SU-DHL-6 (cell line): ENCODE measurements at regions not wholly inside any gene's neighbourhood (a gene's known extent, or its start where the extent isn't known, plus 50 kb on each side); places are given as distances from the start of the nearest gene placed in this dataset.

Source experiments
- H2AFZ ChIP-seq: fragments of 200-600 bp; sonication (generic); 2 replicates; pipeline ENCODE4 v1.6.1; 2014; ENCODE audit warnings: low read depth, mild to moderate bottlenecking, moderate library complexity, mixed read lengths, antibody characterized with exemption, low read length; ENCODE audit not compliant: severe bottlenecking
- H3F3A ChIP-seq: fragments of 200-600 bp; shearing (Covaris generic); 2 replicates; pipeline ENCODE4 v1.6.0; 2016; ENCODE audit warnings: antibody characterized with exemption, mild to moderate bottlenecking; ENCODE audit not compliant: insufficient read depth
- H3K27ac ChIP-seq: fragments of 200-600 bp; sonication (generic); 2 replicates; pipeline ENCODE4 v1.5.1; 2016; ENCODE audit warnings: low read depth, mild to moderate bottlenecking, low read length, moderate library complexity, mixed read lengths
- H3K27me3 ChIP-seq: fragments of 200-600 bp; sonication (generic), shearing (Covaris generic); 2 replicates; pipeline ENCODE4 v1.6.0; 2014; ENCODE audit warnings: mild to moderate bottlenecking, low read length
- H3K36me3 ChIP-seq: fragments of 200-600 bp; sonication (generic); 2 replicates; pipeline ENCODE4 v1.6.1; 2014; ENCODE audit warnings: mild to moderate bottlenecking, low read length, mixed read lengths
- H3K4me2 ChIP-seq: fragments of 300-600, 200-600 bp; shearing (Covaris generic), sonication (generic); 2 replicates; pipeline ENCODE4 v1.6.0; 2014; ENCODE audit warnings: low read length, low read depth, mild to moderate bottlenecking; ENCODE audit not compliant: poor library complexity, severe bottlenecking
- H3K4me3 ChIP-seq: fragments of 200-600 bp; sonication (generic); 2 replicates; pipeline ENCODE4 v1.5.1; 2014; ENCODE audit warnings: antibody characterized with exemption, low read length, mild to moderate bottlenecking, mixed read lengths; ENCODE audit not compliant: insufficient read depth, poor library complexity, severe bottlenecking
- H3K79me2 ChIP-seq: fragments of 200-600 bp; sonication (generic); 2 replicates; pipeline ENCODE4 v1.6.1; 2014; ENCODE audit warnings: mild to moderate bottlenecking, low read length, moderate library complexity; ENCODE audit not compliant: insufficient read depth
- H3K9ac ChIP-seq: fragments of 200-600 bp; sonication (generic); 2 replicates; pipeline ENCODE4 v1.7.0; 2014; ENCODE audit warnings: mild to moderate bottlenecking, low read length
- H3K9me2 ChIP-seq: fragments of 200-600 bp; sonication (generic); replicated peaks from 2 replicates; pipeline ENCODE4 v1.6.1; 2014; ENCODE audit warnings: low read length; ENCODE audit not compliant: insufficient read depth
- H3K9me3 ChIP-seq: fragments of 200-600 bp; sonication (generic); 2 replicates; pipeline ENCODE4 v1.6.1; 2014; ENCODE audit warnings: low read length, mixed read lengths; ENCODE audit not compliant: insufficient read depth
- H4K20me1 ChIP-seq: fragments of 200-600 bp; sonication (generic); 2 replicates; pipeline ENCODE4 v1.6.1; 2014; ENCODE audit warnings: low read depth, mild to moderate bottlenecking, antibody characterized with exemption, low read length, moderate library complexity, mixed read lengths
- CTCF ChIP-seq: fragments of 200-600 bp; sonication (generic); IDR thresholded peaks from one replicate; pipeline ENCODE4 v1.5.1; 2017; ENCODE audit warnings: antibody characterized with exemption, mild to moderate bottlenecking, low read length, moderate library complexity; ENCODE audit not compliant: insufficient read depth, poor library complexity, severe bottlenecking
- EZH2phosphoT487 ChIP-seq: fragments of 200-600 bp; sonication (generic), shearing (Covaris generic); conservative IDR thresholded peaks from 2 replicates; pipeline ENCODE4 v1.6.1; 2018; ENCODE audit warnings: mild to moderate bottlenecking, antibody characterized with exemption, low read length, moderate library complexity, mixed read lengths

DNA sequence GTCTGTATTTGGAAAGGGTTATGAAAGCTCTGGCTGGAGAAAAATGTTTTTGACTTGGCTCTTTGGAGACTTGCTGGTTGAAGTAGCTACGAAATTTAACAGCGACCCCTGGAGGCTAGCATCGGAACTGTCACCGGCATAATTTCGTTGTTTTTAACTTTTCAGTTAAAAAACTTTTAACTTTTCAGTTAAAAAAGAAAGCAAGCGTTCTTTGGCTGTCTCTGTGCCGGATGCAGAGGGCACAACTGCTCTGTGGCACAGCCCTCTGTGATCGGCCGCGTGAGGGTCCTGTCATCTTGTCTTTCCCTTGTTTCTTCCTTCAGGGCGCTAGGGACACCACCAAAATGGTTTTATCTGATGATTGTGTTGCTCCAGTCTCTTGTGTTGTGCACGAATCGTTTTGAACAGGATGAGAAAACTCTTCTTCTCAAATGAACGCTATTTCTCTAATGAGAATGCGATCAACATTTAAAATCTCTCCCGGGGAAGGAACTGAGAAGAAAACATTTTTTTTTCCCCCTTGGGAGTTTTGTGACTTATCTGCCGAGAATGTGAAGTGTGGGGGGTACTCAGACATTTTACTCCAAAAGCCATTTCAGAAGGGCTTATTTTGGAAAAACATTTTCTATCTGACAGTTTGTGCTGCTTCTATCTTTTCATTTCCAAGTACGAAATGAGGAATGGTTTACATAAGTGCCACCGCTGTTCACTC lies 57.1 kb downstream of the ADCYAP1 start:
- Histone ChIP-seq H3K27ac (no peak overlapping the region), H3K9me3 (no peaks in the 10 kb centered on the region), H4K20me1 (no peaks in the 10 kb centered on the region), H3K9ac (no peak overlapping the region), H3K27me3 (no peaks in the 10 kb centered on the region), H2AFZ (peak overlapping the region; percentile 64), H3K9me2 (no peaks in the 10 kb centered on the region), H3K4me3 (no peak overlapping the region), H3K36me3 (no peaks in the 10 kb centered on the region), H3K4me2 (no peak overlapping the region), H3F3A (no peaks in the 10 kb centered on the region), H3K79me2 (no peaks in the 10 kb centered on the region)
- peak; percentile 62 for TF ChIP-seq CTCF
- no peak for TF ChIP-seq EZH2phosphoT487

- Histone ChIP-seq H3K9me2 (no peaks in the 10 kb centered on the region), H3K27me3 (no peaks in the 10 kb centered on the region), H3K36me3 (no peaks in the 10 kb centered on the region), H2AFZ (no peak overlapping the region), H4K20me1 (no peaks in the 10 kb centered on the region), H3K9ac (no peak overlapping the region), H3K9me3 (no peaks in the 10 kb centered on the region), H3K27ac (no peak overlapping the region), H3K4me2 (no peak overlapping the region), H3K4me3 (no peak overlapping the region), H3K79me2 (no peaks in the 10 kb centered on the region), H3F3A (no peaks in the 10 kb centered on the region)
- TF ChIP-seq EZH2phosphoT487 (no peak), CTCF (no peak)
These were observed 58.6 kb downstream of the ADCYAP1 start for GRCh38 chr18:963276-963675.

DNA sequence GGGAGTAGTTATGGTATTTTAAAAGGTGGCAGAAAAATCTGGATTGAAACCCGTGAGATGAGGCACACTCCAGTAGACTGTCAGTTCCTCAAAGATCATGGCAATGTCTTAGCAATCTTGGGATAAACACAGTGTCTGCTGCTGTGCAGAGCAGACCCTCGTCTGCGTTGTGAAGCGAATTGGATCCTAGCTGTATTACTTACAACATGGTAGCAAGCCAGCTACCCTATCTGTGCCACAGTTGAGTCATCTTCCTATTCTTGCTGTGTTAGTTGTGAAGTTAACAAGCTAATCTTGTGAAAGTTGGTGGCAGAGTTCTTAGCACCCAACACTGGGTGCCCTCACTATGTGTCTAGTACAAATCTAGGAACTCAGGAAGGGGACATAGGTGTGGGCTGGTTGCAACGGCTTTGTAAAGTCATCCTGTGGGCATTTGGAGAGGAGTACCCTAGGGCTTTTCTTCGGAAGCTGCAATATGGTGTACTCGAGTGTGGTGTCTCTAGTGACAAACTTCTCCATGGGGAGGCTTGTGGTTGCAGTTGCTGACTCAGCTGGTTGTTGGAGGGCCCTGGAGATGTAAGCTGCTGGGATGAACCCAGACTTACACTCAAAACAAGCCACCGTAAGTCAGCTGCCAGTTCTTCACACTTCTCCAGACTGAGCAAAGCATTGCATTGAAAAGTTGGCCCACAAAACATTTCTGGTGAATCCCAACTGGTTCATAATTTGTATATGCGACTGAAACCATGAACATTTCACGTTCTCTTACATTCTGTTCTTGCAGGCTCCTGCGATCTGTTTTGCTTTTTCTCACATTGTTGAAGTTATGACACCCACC lies 61.5 kb downstream of the ADCYAP1 start:
- H3K79me2 ChIP-seq = no peaks in the 10 kb centered on the region
- H3K4me3 ChIP-seq = no peak overlapping the region
- no peak overlapping the region for H3K9ac ChIP-seq
- H3K36me3 ChIP-seq = no peaks in the 10 kb centered on the region
- H3F3A ChIP-seq = no peaks in the 10 kb centered on the region
- H2AFZ ChIP-seq = no peak overlapping the region
- H3K27me3 ChIP-seq = no peaks in the 10 kb centered on the region
- no peaks in the 10 kb centered on the region for H4K20me1 ChIP-seq
- TF ChIP-seq EZH2phosphoT487 (no peak), CTCF (no peak)
- H3K9me3 ChIP-seq = no peaks in the 10 kb centered on the region
- no peaks in the 10 kb centered on the region for H3K9me2 ChIP-seq
- H3K27ac ChIP-seq = no peak overlapping the region
- no peak overlapping the region for H3K4me2 ChIP-seq
